ENCODE measurements at regions not wholly inside any gene's neighbourhood (a gene's known extent, or its start where the extent isn't known, plus 50 kb on each side); places are given as distances from the start of the nearest gene placed in this dataset.

DNA sequence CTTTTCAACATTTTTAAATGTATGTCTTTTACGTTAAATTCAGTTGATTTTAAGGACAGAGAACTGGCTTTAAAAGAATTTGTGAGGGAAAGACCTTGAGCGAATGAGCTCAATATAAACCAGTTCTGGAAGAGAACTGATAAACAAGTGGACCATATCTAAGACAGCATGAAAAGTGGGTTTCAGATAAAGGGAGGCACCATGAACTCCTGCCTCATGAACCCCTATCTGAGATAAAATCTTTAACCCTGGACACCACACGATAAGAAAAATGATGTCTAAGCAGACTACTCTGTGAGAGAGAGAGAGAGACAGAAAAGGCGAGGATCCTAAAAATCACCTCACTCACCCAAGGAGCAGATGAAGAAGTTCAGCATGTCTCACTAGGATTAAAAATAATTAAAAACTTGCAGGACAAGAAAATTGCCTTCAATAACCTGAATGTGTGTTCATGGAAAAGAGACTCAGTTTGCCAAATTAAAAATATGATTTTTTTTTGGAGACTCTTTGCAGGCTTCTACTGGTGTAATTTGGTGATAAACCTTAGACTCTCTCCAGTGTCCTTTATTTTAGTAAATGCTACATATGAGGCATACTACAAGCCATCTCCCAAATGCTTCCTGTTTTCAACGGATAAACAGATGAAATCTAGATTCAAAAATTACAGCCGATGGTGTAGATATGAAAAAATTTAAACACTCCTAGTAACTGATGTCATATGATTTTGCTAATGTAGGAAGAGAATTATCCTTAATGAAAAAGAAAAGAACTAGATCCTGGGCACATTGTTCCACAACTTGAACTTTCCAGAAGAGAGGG lies 299.5 kb downstream of the ADGB start:
- Histone ChIP-seq H3K4me3 (ENCODE audit: low read length) (no peak overlapping the region), H3K9me3 (ENCODE audit: insufficient read depth, low read depth, low read length) (no peaks in the 10 kb centered on the region), H3K4me1 (ENCODE audit: insufficient read depth, low read length) (no peaks in the 10 kb centered on the region), H3K9ac (ENCODE audit: low read depth, low read length) (no peak overlapping the region), H3K27me3 (ENCODE audit: insufficient read depth, low read length) (no peaks in the 10 kb centered on the region), H3K36me3 (ENCODE audit: insufficient read depth, low read depth, low read length) (no peaks in the 10 kb centered on the region), H3K27ac (ENCODE audit: low read length) (no peak overlapping the region)

DNA sequence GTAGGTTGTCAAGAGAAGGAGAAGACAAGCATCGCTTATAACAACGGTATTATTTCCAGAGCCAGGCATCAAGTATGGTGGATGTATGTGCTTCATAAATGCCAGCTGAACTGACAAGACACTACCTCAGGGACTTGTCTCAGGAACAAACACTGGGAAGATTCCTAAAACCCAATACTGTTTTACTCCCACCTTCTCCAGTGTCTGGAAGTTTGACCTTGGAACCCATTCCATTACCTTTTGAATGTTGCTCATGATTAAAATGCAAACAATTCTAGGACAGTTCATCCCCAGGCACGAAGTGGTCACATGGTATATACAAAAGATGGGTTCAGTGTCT lies 300.1 kb downstream of the ADGB start:
- Histone ChIP-seq H3K4me1 (ENCODE audit: insufficient read depth, low read length) (no peaks in the 10 kb centered on the region), H3K9ac (ENCODE audit: low read depth, low read length) (no peak overlapping the region), H3K36me3 (ENCODE audit: insufficient read depth, low read depth, low read length) (no peaks in the 10 kb centered on the region), H3K9me3 (ENCODE audit: insufficient read depth, low read depth, low read length) (no peaks in the 10 kb centered on the region), H3K27me3 (ENCODE audit: insufficient read depth, low read length) (no peaks in the 10 kb centered on the region), H3K4me3 (ENCODE audit: low read length) (no peak overlapping the region), H3K27ac (ENCODE audit: low read length) (no peak overlapping the region)

- Histone ChIP-seq H3K9ac (ENCODE audit: low read depth, low read length) (no peak overlapping the region), H3K4me1 (ENCODE audit: insufficient read depth, low read length) (no peaks in the 10 kb centered on the region), H3K4me3 (ENCODE audit: low read length) (no peak overlapping the region), H3K9me3 (ENCODE audit: insufficient read depth, low read depth, low read length) (no peaks in the 10 kb centered on the region), H3K27me3 (ENCODE audit: insufficient read depth, low read length) (no peaks in the 10 kb centered on the region), H3K27ac (ENCODE audit: low read length) (no peak overlapping the region), H3K36me3 (ENCODE audit: insufficient read depth, low read depth, low read length) (no peaks in the 10 kb centered on the region)
Measured at GRCh38 chr6:146901940-146902816, 302.0 kb upstream of the STXBP5 start.

DNA sequence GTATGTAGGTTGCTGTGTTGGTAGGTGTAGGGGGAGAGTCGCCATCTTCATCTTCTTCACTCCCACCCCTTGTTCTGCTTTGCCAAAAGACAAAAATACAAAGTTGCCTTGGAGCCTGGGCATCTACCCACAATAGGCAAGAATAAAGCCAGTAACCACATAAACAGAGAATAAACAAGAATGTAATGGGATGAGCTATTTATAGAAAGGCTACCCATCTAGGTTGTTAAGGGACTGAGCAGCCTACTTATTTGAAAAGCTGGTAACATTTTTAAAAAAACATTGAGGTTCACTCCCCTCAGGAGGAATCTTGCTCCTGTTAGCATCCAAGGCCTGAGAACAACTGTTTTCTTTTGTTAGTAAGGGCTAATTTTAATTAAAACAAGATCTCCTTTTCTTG lies 301.4 kb upstream of the STXBP5 start:
- H3K4me3 ChIP-seq (ENCODE audit: low read length) = no peak overlapping the region
- H3K27ac ChIP-seq (ENCODE audit: low read length) = no peak overlapping the region
- H3K4me1 ChIP-seq (ENCODE audit: insufficient read depth, low read length) = no peaks in the 10 kb centered on the region
- H3K9me3 ChIP-seq (ENCODE audit: insufficient read depth, low read depth, low read length) = no peaks in the 10 kb centered on the region
- no peaks in the 10 kb centered on the region for H3K27me3 ChIP-seq (ENCODE audit: insufficient read depth, low read length)
- no peak overlapping the region for H3K9ac ChIP-seq (ENCODE audit: low read depth, low read length)
- no peaks in the 10 kb centered on the region for H3K36me3 ChIP-seq (ENCODE audit: insufficient read depth, low read depth, low read length)

- H3K9me3 ChIP-seq (ENCODE audit: insufficient read depth, low read depth, low read length) = no peaks in the 10 kb centered on the region
- no peak overlapping the region for H3K9ac ChIP-seq (ENCODE audit: low read depth, low read length)
- no peak overlapping the region for H3K4me3 ChIP-seq (ENCODE audit: low read length)
- no peak overlapping the region for H3K27ac ChIP-seq (ENCODE audit: low read length)
- no peaks in the 10 kb centered on the region for H3K36me3 ChIP-seq (ENCODE audit: insufficient read depth, low read depth, low read length)
- H3K27me3 ChIP-seq (ENCODE audit: insufficient read depth, low read length) = no peaks in the 10 kb centered on the region
- no peaks in the 10 kb centered on the region for H3K4me1 ChIP-seq (ENCODE audit: insufficient read depth, low read length)
Measured at GRCh38 chr6:146903451-146903850, 300.8 kb upstream of the STXBP5 start.

GRCh38 chr6:146904596-146904995 lies 299.6 kb upstream of the STXBP5 start:
- no peak overlapping the region for H3K9ac ChIP-seq (ENCODE audit: low read depth, low read length)
- no peak overlapping the region for H3K4me3 ChIP-seq (ENCODE audit: low read length)
- H3K4me1 ChIP-seq (ENCODE audit: insufficient read depth, low read length) = no peaks in the 10 kb centered on the region
- no peaks in the 10 kb centered on the region for H3K9me3 ChIP-seq (ENCODE audit: insufficient read depth, low read depth, low read length)
- H3K36me3 ChIP-seq (ENCODE audit: insufficient read depth, low read depth, low read length) = no peaks in the 10 kb centered on the region
- H3K27ac ChIP-seq (ENCODE audit: low read length) = no peak overlapping the region
- no peaks in the 10 kb centered on the region for H3K27me3 ChIP-seq (ENCODE audit: insufficient read depth, low read length)

DNA sequence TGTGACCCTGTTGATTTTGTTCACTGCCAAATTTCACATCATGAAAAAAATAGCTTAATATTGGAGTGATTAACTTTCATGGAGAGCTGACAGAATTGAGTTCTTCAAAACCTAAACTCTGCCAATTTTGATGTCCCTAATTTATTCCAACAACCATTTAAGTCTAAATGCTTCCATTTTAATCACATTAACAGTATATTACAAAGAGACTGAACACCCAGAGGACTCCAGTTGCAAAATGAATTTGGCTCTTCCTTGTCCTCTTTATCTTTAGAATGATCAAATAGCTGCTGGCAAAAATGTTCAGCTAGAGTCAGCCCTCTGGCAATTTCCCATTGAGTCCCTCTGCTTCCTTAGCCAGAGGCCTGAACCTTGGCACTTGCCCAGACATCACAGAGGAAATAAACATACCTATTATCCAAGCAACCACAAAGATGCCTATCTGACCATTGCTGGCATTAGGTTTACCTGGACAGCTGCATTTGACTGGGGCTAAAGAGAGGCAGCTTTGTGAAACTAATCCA lies 299.0 kb upstream of the STXBP5 start:
- no peaks in the 10 kb centered on the region for H3K36me3 ChIP-seq (ENCODE audit: insufficient read depth, low read depth, low read length)
- no peak overlapping the region for H3K4me3 ChIP-seq (ENCODE audit: low read length)
- H3K27ac ChIP-seq (ENCODE audit: low read length) = no peak overlapping the region
- no peaks in the 10 kb centered on the region for H3K4me1 ChIP-seq (ENCODE audit: insufficient read depth, low read length)
- H3K9me3 ChIP-seq (ENCODE audit: insufficient read depth, low read depth, low read length) = no peaks in the 10 kb centered on the region
- no peak overlapping the region for H3K9ac ChIP-seq (ENCODE audit: low read depth, low read length)
- no peaks in the 10 kb centered on the region for H3K27me3 ChIP-seq (ENCODE audit: insufficient read depth, low read length)

DNA sequence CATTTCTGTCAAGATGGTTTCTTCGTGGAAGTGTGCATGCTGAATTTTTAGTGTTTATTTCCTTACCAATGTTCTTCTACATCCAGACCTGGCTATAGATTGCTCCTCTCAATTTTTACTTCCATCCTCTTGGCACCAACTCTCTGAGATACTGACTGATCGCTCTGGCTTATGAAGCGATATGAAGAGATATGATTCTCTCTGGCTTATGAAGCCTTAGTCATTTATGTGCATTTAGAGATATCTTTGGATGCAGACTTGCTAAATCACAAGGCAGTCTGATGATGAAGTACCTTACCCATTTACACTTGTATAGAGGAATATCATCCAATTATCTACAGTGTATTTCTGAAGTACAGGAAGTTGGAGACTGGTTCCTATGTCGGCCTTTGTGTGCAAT lies 295.4 kb upstream of the STXBP5 start:
- H3K36me3 ChIP-seq (ENCODE audit: insufficient read depth, low read depth, low read length) = no peaks in the 10 kb centered on the region
- no peak overlapping the region for H3K27ac ChIP-seq (ENCODE audit: low read length)
- H3K9ac ChIP-seq (ENCODE audit: low read depth, low read length) = no peak overlapping the region
- H3K9me3 ChIP-seq (ENCODE audit: insufficient read depth, low read depth, low read length) = no peaks in the 10 kb centered on the region
- H3K4me1 ChIP-seq (ENCODE audit: insufficient read depth, low read length) = peaks cover 8% of the 10 kb centered on the region
- no peak overlapping the region for H3K4me3 ChIP-seq (ENCODE audit: low read length)
- H3K27me3 ChIP-seq (ENCODE audit: insufficient read depth, low read length) = no peaks in the 10 kb centered on the region

DNA sequence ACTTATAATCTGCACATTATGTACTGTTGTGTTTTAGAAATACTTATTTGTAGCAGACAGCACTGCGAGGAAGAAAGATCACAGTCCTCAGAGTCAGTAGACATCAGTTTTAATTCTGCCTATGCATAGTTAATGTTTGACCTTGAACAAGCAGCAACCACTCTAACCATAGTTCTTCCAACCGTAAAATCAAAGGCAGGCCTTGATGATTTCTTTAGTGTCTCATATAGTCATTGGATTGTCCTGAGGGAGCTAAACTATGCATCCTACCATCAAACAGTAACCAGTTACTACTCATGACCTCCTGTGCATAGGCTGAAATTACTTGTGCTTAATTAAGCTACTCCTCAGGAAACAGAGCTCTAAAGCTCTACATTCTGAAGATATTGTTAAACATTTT lies 294.8 kb upstream of the STXBP5 start:
- no peaks in the 10 kb centered on the region for H3K27me3 ChIP-seq (ENCODE audit: insufficient read depth, low read length)
- H3K27ac ChIP-seq (ENCODE audit: low read length) = no peak overlapping the region
- H3K9ac ChIP-seq (ENCODE audit: low read depth, low read length) = no peak overlapping the region
- H3K36me3 ChIP-seq (ENCODE audit: insufficient read depth, low read depth, low read length) = no peaks in the 10 kb centered on the region
- no peak overlapping the region for H3K4me3 ChIP-seq (ENCODE audit: low read length)
- H3K4me1 ChIP-seq (ENCODE audit: insufficient read depth, low read length) = peaks cover 14% of the 10 kb centered on the region
- no peaks in the 10 kb centered on the region for H3K9me3 ChIP-seq (ENCODE audit: insufficient read depth, low read depth, low read length)

GRCh38 chr6:146909886-146910285 lies 294.3 kb upstream of the STXBP5 start:
- Histone ChIP-seq H3K9me3 (ENCODE audit: insufficient read depth, low read depth, low read length) (no peaks in the 10 kb centered on the region), H3K9ac (ENCODE audit: low read depth, low read length) (no peak overlapping the region), H3K4me1 (ENCODE audit: insufficient read depth, low read length) (peaks cover 15% of the 10 kb centered on the region)

GRCh38 chr6:146910611-146911010 lies 293.6 kb upstream of the STXBP5 start:
- Histone ChIP-seq H3K9ac (ENCODE audit: low read depth, low read length) (no peak overlapping the region), H3K4me3 (ENCODE audit: low read length) (no peak overlapping the region), H3K36me3 (ENCODE audit: insufficient read depth, low read depth, low read length) (no peaks in the 10 kb centered on the region), H3K9me3 (ENCODE audit: insufficient read depth, low read depth, low read length) (no peaks in the 10 kb centered on the region), H3K4me1 (ENCODE audit: insufficient read depth, low read length) (peaks cover 15% of the 10 kb centered on the region), H3K27me3 (ENCODE audit: insufficient read depth, low read length) (no peaks in the 10 kb centered on the region), H3K27ac (ENCODE audit: low read length) (no peak overlapping the region)

More at GRCh38 chr6:146909886-146910285, 294.3 kb upstream of the STXBP5 start:
- Histone ChIP-seq H3K36me3 (ENCODE audit: insufficient read depth, low read depth, low read length) (no peaks in the 10 kb centered on the region), H3K27me3 (ENCODE audit: insufficient read depth, low read length) (no peaks in the 10 kb centered on the region), H3K4me3 (ENCODE audit: low read length) (no peak overlapping the region), H3K27ac (ENCODE audit: low read length) (no peak overlapping the region)

All from iPS-20b (cell line).